ENCODE measurements at regions not wholly inside any gene's neighbourhood (a gene's known extent, or its start where the extent isn't known, plus 50 kb on each side); places are given as distances from the start of the nearest gene placed in this dataset.

GRCh38 chr21:16294128-16294527 is 564.3 kb downstream of the USP25 start:
- no peaks in the 10 kb centered on the region for H3K79me2 ChIP-seq (ENCODE audit: low read length)
- no peaks in the 10 kb centered on the region for H3K4me1 ChIP-seq (ENCODE audit: low read length)
- H3K4me2 ChIP-seq (ENCODE audit: low read length): no peak overlapping the region
- TF ChIP-seq EZH2phosphoT487 (IDR thresholded peaks at IDR 0.05; ENCODE audit: low read depth) (no peak), CTCF (IDR thresholded peaks at IDR 0.05; ENCODE audit: low read depth, low read length) (no peak)
- no peaks in the 10 kb centered on the region for H3K9me3 ChIP-seq (ENCODE audit: insufficient read depth, low read length)
- H3K4me3 ChIP-seq (ENCODE audit: low read length): no peak overlapping the region
- H2AFZ ChIP-seq (ENCODE audit: low read depth, low read length): no peak overlapping the region
- H3K9ac ChIP-seq (ENCODE audit: low read length): no peak overlapping the region
- no peaks in the 10 kb centered on the region for H3K36me3 ChIP-seq (replicated peaks; ENCODE audit: low read depth, low read length)
- no peak overlapping the region for H3K27ac ChIP-seq (ENCODE audit: low read length)
- H4K20me1 ChIP-seq (ENCODE audit: insufficient read depth, low read length): no peaks in the 10 kb centered on the region
- H3K27me3 ChIP-seq (ENCODE audit: low read depth, low read length): no peaks in the 10 kb centered on the region

- Histone ChIP-seq H3K4me3 (ENCODE audit: low read length) (no peak overlapping the region), H2AFZ (ENCODE audit: low read depth, low read length) (no peak overlapping the region), H3K36me3 (replicated peaks; ENCODE audit: low read depth, low read length) (no peaks in the 10 kb centered on the region), H3K27ac (ENCODE audit: low read length) (no peak overlapping the region), H3K4me2 (ENCODE audit: low read length) (0 out of 2 replicates have a peak overlapping the region, but pooled peaks have one; percentile 9), H3K9ac (ENCODE audit: low read length) (no peak overlapping the region), H3K4me1 (ENCODE audit: low read length) (no peaks in the 10 kb centered on the region), H4K20me1 (ENCODE audit: insufficient read depth, low read length) (no peaks in the 10 kb centered on the region), H3K27me3 (ENCODE audit: low read depth, low read length) (no peaks in the 10 kb centered on the region), H3K79me2 (ENCODE audit: low read length) (no peaks in the 10 kb centered on the region), H3K9me3 (ENCODE audit: insufficient read depth, low read length) (no peaks in the 10 kb centered on the region)
- no peak for TF ChIP-seq CTCF (IDR thresholded peaks at IDR 0.05; ENCODE audit: low read depth, low read length)
- no peak for TF ChIP-seq EZH2phosphoT487 (IDR thresholded peaks at IDR 0.05; ENCODE audit: low read depth)
Measured at GRCh38 chr21:16302851-16303282, 573.1 kb downstream of the USP25 start.

- H2AFZ ChIP-seq (ENCODE audit: low read depth, low read length): no peak overlapping the region
- no peak overlapping the region for H3K27ac ChIP-seq (ENCODE audit: low read length)
- H3K9ac ChIP-seq (ENCODE audit: low read length): no peak overlapping the region
- no peak overlapping the region for H3K4me2 ChIP-seq (ENCODE audit: low read length)
- H3K27me3 ChIP-seq (ENCODE audit: low read depth, low read length): no peaks in the 10 kb centered on the region
- H3K36me3 ChIP-seq (replicated peaks; ENCODE audit: low read depth, low read length): no peaks in the 10 kb centered on the region
- H3K9me3 ChIP-seq (ENCODE audit: insufficient read depth, low read length): no peaks in the 10 kb centered on the region
- no peak for TF ChIP-seq CTCF (IDR thresholded peaks at IDR 0.05; ENCODE audit: low read depth, low read length)
- H4K20me1 ChIP-seq (ENCODE audit: insufficient read depth, low read length): no peaks in the 10 kb centered on the region
- no peak overlapping the region for H3K4me3 ChIP-seq (ENCODE audit: low read length)
- H3K4me1 ChIP-seq (ENCODE audit: low read length): peaks cover 5% of the 10 kb centered on the region; the same call in 1 of the 2 replicates
- H3K79me2 ChIP-seq (ENCODE audit: low read length): no peaks in the 10 kb centered on the region
Measured at GRCh38 chr21:16304174-16305095, 574.7 kb downstream of the USP25 start.

GRCh38 chr21:16305686-16306085 is 575.9 kb downstream of the USP25 start:
- Histone ChIP-seq H3K9ac (ENCODE audit: low read length) (no peak overlapping the region), H3K4me3 (ENCODE audit: low read length) (no peak overlapping the region), H3K27ac (ENCODE audit: low read length) (no peak overlapping the region), H4K20me1 (ENCODE audit: insufficient read depth, low read length) (no peaks in the 10 kb centered on the region), H3K36me3 (replicated peaks; ENCODE audit: low read depth, low read length) (no peaks in the 10 kb centered on the region), H3K27me3 (ENCODE audit: low read depth, low read length) (no peaks in the 10 kb centered on the region), H3K79me2 (ENCODE audit: low read length) (no peaks in the 10 kb centered on the region), H3K4me1 (ENCODE audit: low read length) (peaks cover 5% of the 10 kb centered on the region; the same call in 1 of the 2 replicates), H3K4me2 (ENCODE audit: low read length) (no peak overlapping the region), H3K9me3 (ENCODE audit: insufficient read depth, low read length) (no peaks in the 10 kb centered on the region), H2AFZ (ENCODE audit: low read depth, low read length) (no peak overlapping the region)
- TF ChIP-seq CTCF (IDR thresholded peaks at IDR 0.05; ENCODE audit: low read depth, low read length) (no peak), EZH2phosphoT487 (IDR thresholded peaks at IDR 0.05; ENCODE audit: low read depth) (no peak)
